Duodenal mucosa (tissue), 2 donors: ENCODE measurements at regions not wholly inside any gene's neighbourhood (a gene's known extent, or its start where the extent isn't known, plus 50 kb on each side); places are given as distances from the start of the nearest gene placed in this dataset.

ENCODE experiments used
- H3K27ac ChIP-seq: one replicate; pipeline ENCODE4 v1.7.0; 2013; ENCODE audit warnings: low read depth, low read length
- H3K27me3 ChIP-seq, 2 donors: one replicate each; pipeline ENCODE4 v1.7.0; 2013; ENCODE audit warnings: low read length in 2 of 2, control low read depth in 1 of 2; ENCODE audit not compliant: insufficient read depth in 2 of 2, control insufficient read depth in 1 of 2
- H3K36me3 ChIP-seq, 2 donors: one replicate each; pipeline ENCODE4 v1.7.0; 2013; ENCODE audit warnings: low read length in 2 of 2, control low read depth in 1 of 2; ENCODE audit not compliant: insufficient read depth in 2 of 2, control insufficient read depth in 1 of 2
- H3K4me1 ChIP-seq, 2 donors: one replicate each; pipeline ENCODE4 v1.7.0; 2013; ENCODE audit warnings: low read length in 2 of 2, control low read depth in 1 of 2; ENCODE audit not compliant: insufficient read depth in 2 of 2, control insufficient read depth in 1 of 2
- H3K4me3 ChIP-seq, 2 donors: one replicate each; pipeline ENCODE4 v1.7.0; 2013; ENCODE audit warnings: low read length in 2 of 2, low read depth in 1 of 2
- H3K9ac ChIP-seq, 2 donors: one replicate each; pipeline ENCODE4 v1.7.0; 2013; ENCODE audit warnings: low read length in 2 of 2, low read depth in 1 of 2
- H3K9me3 ChIP-seq, 2 donors: one replicate each; pipeline ENCODE4 v1.7.0; 2013; ENCODE audit warnings: low read length in 2 of 2, control low read depth in 1 of 2; ENCODE audit not compliant: control insufficient read depth in 1 of 2

- no peaks in the 10 kb centered on the region for H3K27me3 ChIP-seq
- H3K4me3 ChIP-seq: no peak overlapping the region
- H3K36me3 ChIP-seq: no peaks in the 10 kb centered on the region
- no peak overlapping the region for H3K9ac ChIP-seq
- H3K4me1 ChIP-seq: no peaks in the 10 kb centered on the region
- no peak overlapping the region for H3K27ac ChIP-seq
- H3K9me3 ChIP-seq: no peaks in the 10 kb centered on the region
Observed at GRCh38 chr18:10114717-10115463, 201.1 kb downstream of the VAPA start.

- Histone ChIP-seq H3K9me3 (no peaks in the 10 kb centered on the region), H3K27ac (no peak overlapping the region), H3K36me3 (no peaks in the 10 kb centered on the region), H3K4me3 (no peak overlapping the region), H3K27me3 (no peaks in the 10 kb centered on the region), H3K9ac (no peak overlapping the region), H3K4me1 (no peaks in the 10 kb centered on the region)
Observed at GRCh38 chr18:10116574-10116973, 202.8 kb downstream of the VAPA start.

DNA sequence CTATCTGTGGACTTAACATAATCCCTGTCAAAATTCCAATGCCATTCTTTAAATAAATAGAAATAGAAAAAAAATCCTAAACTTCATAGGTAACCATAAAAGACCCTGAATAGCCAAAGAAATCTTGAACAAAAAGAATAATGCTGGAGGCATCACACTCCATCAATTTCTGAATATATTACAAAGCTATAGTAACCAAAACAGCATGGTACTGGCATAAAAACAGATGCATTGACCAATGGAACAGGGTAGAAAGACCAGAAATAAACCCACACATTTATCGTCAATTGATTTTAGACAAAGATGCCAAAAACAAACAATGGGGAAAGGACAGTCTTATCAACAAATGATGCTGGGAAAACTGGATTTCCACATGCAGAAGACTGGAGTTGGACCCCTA is 205.7 kb downstream of the VAPA start:
- Histone ChIP-seq H3K9ac (no peak overlapping the region), H3K4me1 (peaks cover 11 to 16% of the 10 kb centered on the region in 2 donors), H3K4me3 (no peak overlapping the region), H3K27ac (no peak overlapping the region), H3K36me3 (no peaks in the 10 kb centered on the region), H3K27me3 (no peaks in the 10 kb centered on the region), H3K9me3 (no peaks in the 10 kb centered on the region)

- Histone ChIP-seq H3K4me3 (no peak overlapping the region), H3K9me3 (no peaks in the 10 kb centered on the region)
Observed at GRCh38 chr18:10119991-10120390, 206.2 kb downstream of the VAPA start.

DNA sequence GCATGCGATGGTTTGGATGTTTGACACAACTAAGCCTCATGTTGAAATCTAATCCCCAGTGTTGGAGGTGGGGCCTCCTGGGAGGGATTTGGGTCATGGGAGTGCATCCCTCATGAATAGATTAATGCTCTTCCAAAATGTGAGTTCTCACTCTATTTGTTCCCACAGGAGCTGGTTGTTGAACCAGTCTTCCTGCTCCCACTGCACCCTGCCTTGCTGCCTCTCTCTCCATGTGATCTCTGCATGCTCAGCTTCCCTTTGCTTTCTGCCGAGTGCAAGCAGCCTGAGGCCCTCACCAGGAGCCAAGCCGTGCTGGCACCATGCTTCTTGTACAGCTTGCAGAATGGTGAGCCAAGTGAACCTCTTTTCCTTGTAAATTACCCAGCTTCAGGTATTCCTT is 206.8 kb downstream of the VAPA start:
- no peak overlapping the region for H3K9ac ChIP-seq
- H3K27me3 ChIP-seq: no peaks in the 10 kb centered on the region
- no peaks in the 10 kb centered on the region for H3K9me3 ChIP-seq
- no peak overlapping the region for H3K27ac ChIP-seq
- H3K4me1 ChIP-seq: peaks cover 11 to 16% of the 10 kb centered on the region in 2 donors
- no peaks in the 10 kb centered on the region for H3K36me3 ChIP-seq
- H3K4me3 ChIP-seq: no peak overlapping the region

More at GRCh38 chr18:10119991-10120390, 206.2 kb downstream of the VAPA start:
- Histone ChIP-seq H3K9ac (no peak overlapping the region), H3K27ac (no peak overlapping the region), H3K36me3 (no peaks in the 10 kb centered on the region), H3K4me1 (peaks cover 11 to 16% of the 10 kb centered on the region in 2 donors), H3K27me3 (no peaks in the 10 kb centered on the region)

DNA sequence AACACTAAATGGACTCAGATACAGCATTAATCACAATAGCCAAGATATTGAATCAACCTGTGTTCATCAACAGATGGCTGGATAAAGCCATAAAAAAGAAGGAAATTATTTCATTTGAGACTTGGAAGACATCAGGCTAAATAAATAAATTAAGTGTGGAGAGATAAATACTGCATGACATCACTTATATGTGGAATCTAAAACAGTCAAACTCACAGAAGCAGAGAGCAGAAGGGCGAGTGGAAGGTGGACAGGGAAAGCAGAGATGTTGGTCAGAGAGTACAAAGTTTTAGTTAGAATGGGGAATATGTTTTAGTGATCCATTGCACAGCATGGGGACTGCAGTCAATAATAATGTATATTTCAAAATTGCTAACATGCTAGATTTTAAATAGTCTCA is 207.2 kb downstream of the VAPA start:
- no peaks in the 10 kb centered on the region for H3K27me3 ChIP-seq
- peaks cover 11 to 16% of the 10 kb centered on the region in 2 donors for H3K4me1 ChIP-seq
- H3K9ac ChIP-seq: no peak overlapping the region
- H3K27ac ChIP-seq: no peak overlapping the region
- H3K36me3 ChIP-seq: no peaks in the 10 kb centered on the region
- no peak overlapping the region for H3K4me3 ChIP-seq
- H3K9me3 ChIP-seq: no peaks in the 10 kb centered on the region

GRCh38 chr18:10121786-10122515 is 208.1 kb downstream of the VAPA start:
- no peak overlapping the region for H3K4me3 ChIP-seq

GRCh38 chr18:10122988-10123950 is 209.5 kb downstream of the VAPA start:
- no peaks in the 10 kb centered on the region for H3K27me3 ChIP-seq
- H3K4me3 ChIP-seq: no peak overlapping the region
- no peaks in the 10 kb centered on the region for H3K36me3 ChIP-seq
- H3K9ac ChIP-seq: no peak overlapping the region
- H3K9me3 ChIP-seq: no peaks in the 10 kb centered on the region
- H3K4me1 ChIP-seq: peaks cover 11 to 16% of the 10 kb centered on the region in 2 donors
- H3K27ac ChIP-seq: no peak overlapping the region

More at GRCh38 chr18:10121786-10122515, 208.1 kb downstream of the VAPA start:
- no peaks in the 10 kb centered on the region for H3K27me3 ChIP-seq
- H3K27ac ChIP-seq: no peak overlapping the region
- H3K4me1 ChIP-seq: peaks cover 11 to 16% of the 10 kb centered on the region in 2 donors
- no peaks in the 10 kb centered on the region for H3K36me3 ChIP-seq
- H3K9ac ChIP-seq: no peak overlapping the region
- H3K9me3 ChIP-seq: no peaks in the 10 kb centered on the region

DNA sequence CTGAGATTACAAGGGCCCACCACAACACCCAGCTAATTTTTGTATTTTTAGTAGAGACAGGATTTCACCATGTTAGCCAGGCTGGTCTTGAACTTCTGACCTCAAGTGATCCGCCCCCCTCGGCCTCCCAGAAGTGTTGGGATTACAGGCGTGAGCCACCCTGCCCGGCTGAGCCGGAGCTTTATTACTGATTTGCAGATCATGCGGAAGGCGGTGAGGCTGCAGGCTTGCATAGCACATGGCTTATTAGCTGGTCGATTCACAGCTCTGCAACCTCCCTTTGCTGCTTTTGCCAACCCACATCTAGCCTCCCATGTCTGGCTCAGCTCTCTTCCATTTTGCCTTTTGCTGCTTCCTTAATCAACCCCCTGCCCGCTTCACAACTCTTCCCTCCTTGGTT is 210.3 kb downstream of the VAPA start:
- Histone ChIP-seq H3K9me3 (no peaks in the 10 kb centered on the region), H3K9ac (no peak overlapping the region), H3K27ac (no peak overlapping the region), H3K4me3 (no peak overlapping the region), H3K4me1 (peaks cover 11 to 16% of the 10 kb centered on the region in 2 donors), H3K27me3 (no peaks in the 10 kb centered on the region), H3K36me3 (no peaks in the 10 kb centered on the region)
